Activated T-helper 17 cell treated with anti-CD3 and anti-CD28 coated beads, Interleukin-2, amount 50 U/mL, for 72 hours (primary cell): ENCODE measurements at regions not wholly inside any gene's neighbourhood (a gene's known extent, or its start where the extent isn't known, plus 50 kb on each side); places are given as distances from the start of the nearest gene placed in this dataset.
A peak's percentile ranks its signal among the peaks of the same experiment; 100 is the strongest.

ENCODE experiments used
- ATAC-seq: fragments of 150-1000 bp; cut with Tn5 transposase; replicated peaks from 2 replicates; pipeline ENCODE4 v1.10.0; 2021; ENCODE audit warnings: mild to moderate bottlenecking, moderate library complexity
- H3K27ac Mint-ChIP-seq: one replicate; pipeline ENCODE4 v1.8.0; 2022; ENCODE audit warnings: mixed read lengths
- H3K27me3 Mint-ChIP-seq: one replicate; pipeline ENCODE4 v1.8.0; 2022; ENCODE audit warnings: mixed read lengths
- H3K36me3 Mint-ChIP-seq: one replicate; pipeline ENCODE4 v1.8.0; 2022; ENCODE audit warnings: low read depth, mild to moderate bottlenecking, mixed read lengths
- H3K4me1 Mint-ChIP-seq: one replicate; pipeline ENCODE4 v1.8.0; 2022; ENCODE audit warnings: mixed read lengths
- H3K4me3 Mint-ChIP-seq: one replicate; pipeline ENCODE4 v1.8.0; 2022; ENCODE audit warnings: mild to moderate bottlenecking, mixed read lengths
- H3K9me3 Mint-ChIP-seq: one replicate; pipeline ENCODE4 v1.8.0; 2022; ENCODE audit warnings: mixed read lengths

DNA sequence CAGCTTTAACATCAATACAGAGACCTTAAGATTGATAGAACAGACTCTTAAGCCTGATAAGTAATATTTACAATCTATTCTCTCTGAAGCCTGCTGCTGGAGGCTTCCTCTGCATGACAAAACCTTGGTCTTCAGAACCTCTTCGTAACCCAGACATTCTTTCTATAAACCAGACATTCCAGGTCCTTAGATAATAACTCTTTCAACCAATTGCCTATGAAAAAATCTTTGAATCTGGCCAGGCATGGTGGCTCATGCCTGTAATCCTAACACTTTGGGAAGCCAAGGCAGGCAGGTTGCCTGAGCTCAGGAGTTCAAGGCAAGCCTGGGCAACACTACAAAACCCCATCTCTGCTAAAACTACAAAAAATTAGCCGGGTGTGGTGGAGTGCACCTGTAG lies 327.8 kb downstream of the ENC1 start:
- Mint-ChIP-seq H3K4me1 (no peaks in the 10 kb centered on the region), H3K4me3 (no peak overlapping the region), H3K27ac (no peak overlapping the region), H3K36me3 (no peaks in the 10 kb centered on the region), H3K27me3 (peaks cover 17% of the 10 kb centered on the region), H3K9me3 (no peaks in the 10 kb centered on the region)
- no peak for ATAC-seq

DNA sequence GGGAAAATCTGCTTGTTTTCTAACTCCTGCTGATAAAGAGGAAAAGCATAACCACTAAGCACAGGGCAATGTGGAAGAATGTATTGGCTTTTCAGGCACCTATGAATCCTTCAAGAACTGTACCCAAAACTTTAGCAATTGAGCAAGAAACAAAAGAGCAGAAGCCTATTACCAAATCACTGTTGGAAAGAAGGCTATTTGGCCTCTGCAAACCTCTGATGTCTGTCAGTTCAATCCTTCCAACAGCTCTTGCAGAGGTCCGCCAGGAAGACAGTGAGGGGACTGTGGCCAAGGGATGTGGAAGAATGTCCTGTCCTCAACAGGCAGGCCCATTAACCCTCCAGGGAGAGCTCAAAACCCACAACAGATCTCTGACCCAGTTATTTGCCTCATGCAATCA lies 328.6 kb downstream of the ENC1 start:
- peaks cover 17% of the 10 kb centered on the region for H3K27me3 Mint-ChIP-seq
- no peaks in the 10 kb centered on the region for H3K36me3 Mint-ChIP-seq
- no peaks in the 10 kb centered on the region for H3K4me1 Mint-ChIP-seq
- H3K4me3 Mint-ChIP-seq = no peak overlapping the region
- no peak for ATAC-seq
- H3K27ac Mint-ChIP-seq = no peak overlapping the region
- no peaks in the 10 kb centered on the region for H3K9me3 Mint-ChIP-seq

DNA sequence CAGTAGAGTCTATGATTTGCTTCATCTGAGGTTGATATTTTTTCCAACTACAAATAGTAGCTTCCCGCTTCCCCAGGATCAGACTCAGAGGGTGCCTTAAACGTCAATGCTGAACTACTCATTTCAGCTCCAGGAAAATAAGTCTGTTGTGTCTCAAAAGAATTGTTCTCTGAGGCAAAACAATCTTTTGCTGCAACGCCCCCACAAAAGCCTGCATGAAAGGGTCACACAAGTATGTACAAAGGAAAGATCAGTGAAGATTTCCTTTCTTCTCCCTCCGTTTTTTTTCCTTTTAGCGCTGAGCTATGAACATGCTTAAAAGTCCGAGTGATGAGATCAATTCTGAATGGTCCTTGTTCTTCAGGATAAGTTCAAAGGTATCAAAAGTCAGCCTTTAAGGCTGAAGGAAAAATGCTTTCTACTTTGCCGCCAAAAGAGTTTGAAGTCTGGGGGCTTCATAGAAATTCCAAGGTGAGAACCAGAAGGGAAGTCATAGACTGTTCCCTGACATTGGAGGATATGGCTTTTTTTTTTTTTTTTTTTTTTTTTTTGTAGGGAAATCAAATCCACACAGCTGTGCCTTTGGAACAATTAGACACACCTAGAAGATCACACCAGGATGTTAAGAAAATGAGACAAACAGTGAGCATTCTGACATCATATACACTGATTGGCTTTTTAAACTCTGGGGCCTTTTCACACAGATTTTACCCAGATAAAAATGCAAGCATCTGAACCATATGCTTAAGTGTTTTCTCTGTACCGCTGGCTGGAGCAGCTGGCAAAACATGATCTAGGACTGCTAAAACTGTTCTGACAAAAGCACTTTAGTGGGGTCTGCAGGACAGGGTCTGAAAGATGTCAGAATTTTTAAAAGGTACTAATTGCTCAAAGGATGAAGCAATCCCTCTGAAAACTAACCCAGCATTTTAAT lies 329.3 kb downstream of the ENC1 start:
- Mint-ChIP-seq H3K36me3 (no peaks in the 10 kb centered on the region), H3K9me3 (no peaks in the 10 kb centered on the region), H3K4me1 (no peaks in the 10 kb centered on the region), H3K4me3 (no peak overlapping the region), H3K27ac (no peak overlapping the region), H3K27me3 (peaks cover 17% of the 10 kb centered on the region)
- ATAC-seq = no peak

DNA sequence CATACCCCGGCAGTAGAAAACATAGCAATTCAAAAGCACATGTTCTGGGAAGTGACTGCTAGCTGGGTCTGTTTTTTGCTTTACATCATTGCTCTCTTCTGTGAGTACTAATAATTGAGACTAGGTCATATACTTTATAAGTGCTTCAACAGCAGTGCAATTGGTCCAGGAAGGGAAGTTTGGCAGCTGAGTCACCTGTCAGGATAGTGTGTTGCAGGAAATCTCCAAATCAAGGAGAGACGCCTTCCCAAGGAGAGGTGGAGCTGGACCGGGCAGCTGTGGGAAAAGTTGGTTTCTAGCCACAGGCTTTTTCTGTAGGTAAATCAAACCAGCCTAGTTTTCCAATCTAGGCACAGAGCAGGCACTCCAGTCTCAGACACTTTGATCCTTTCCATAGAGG lies 330.1 kb downstream of the ENC1 start:
- no peak for ATAC-seq
- H3K4me1 Mint-ChIP-seq = no peaks in the 10 kb centered on the region
- no peak overlapping the region for H3K27ac Mint-ChIP-seq
- no peaks in the 10 kb centered on the region for H3K36me3 Mint-ChIP-seq
- no peak overlapping the region for H3K4me3 Mint-ChIP-seq
- no peaks in the 10 kb centered on the region for H3K9me3 Mint-ChIP-seq
- peaks cover 17% of the 10 kb centered on the region for H3K27me3 Mint-ChIP-seq

DNA sequence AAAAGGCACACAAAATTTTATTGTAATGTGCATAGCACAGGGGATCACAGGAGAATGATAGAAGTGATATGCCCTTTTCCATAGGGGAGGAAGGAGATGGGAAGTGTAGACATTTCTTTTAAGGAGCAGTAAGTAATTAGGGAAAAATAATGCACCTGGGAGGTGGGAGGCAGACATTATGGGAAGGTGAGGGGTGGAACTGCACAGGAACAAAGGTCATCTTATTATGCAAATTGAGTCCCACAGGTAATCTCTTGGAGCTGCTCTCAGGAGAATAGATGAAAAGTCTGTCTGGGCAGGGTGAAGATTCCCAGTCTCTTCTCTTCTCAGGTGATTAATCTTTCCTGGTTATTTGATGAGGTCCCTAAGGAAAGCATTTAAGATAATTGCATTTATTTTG lies 331.5 kb downstream of the ENC1 start:
- Mint-ChIP-seq H3K4me3 (no peak overlapping the region), H3K36me3 (no peaks in the 10 kb centered on the region), H3K27ac (no peak overlapping the region), H3K4me1 (no peaks in the 10 kb centered on the region), H3K27me3 (peaks cover 17% of the 10 kb centered on the region), H3K9me3 (no peaks in the 10 kb centered on the region)
- ATAC-seq = no peak

DNA sequence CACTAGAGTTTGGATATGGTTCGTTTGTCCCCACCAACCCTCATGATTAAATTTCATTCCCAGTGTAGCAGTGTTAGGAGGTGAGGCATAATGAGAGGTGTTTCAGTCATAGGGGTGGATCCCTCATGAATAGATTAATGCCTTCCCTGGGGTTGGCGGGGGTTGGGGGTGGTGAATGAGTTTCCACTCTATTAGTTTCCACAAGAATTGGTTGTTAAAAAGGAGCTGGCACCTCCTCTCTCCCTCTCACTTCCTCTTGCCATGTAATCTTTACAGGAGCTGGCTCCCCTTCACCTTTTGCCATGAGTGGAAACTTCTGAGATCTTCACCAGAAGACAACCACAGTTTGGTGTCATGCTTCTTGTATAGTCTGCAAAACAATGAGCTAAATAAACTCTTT lies 333.7 kb downstream of the ENC1 start:
- H3K9me3 Mint-ChIP-seq = no peaks in the 10 kb centered on the region
- H3K27ac Mint-ChIP-seq = no peak overlapping the region
- H3K36me3 Mint-ChIP-seq = no peaks in the 10 kb centered on the region
- no peak for ATAC-seq
- H3K4me3 Mint-ChIP-seq = no peak overlapping the region
- no peaks in the 10 kb centered on the region for H3K4me1 Mint-ChIP-seq
- H3K27me3 Mint-ChIP-seq = peaks cover 7% of the 10 kb centered on the region

DNA sequence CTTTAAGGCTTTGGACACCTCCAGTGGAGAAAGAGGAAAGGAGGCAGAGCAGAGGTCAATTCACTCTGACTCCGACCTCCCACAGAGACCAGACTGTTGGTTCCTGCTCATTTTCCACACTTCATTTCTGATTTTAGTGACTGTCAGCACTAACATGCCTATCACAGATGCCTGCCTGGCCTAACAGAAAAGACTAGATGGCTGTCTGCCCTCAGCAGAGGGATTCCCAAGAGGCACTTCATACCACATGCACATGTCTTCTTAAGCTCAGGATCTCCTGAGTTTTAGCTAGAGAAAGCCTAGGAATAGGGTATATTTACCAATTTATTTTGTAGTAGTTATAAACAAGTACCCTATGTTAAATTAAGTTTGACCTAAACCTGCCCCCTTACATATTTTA lies 336.0 kb downstream of the ENC1 start:
- Mint-ChIP-seq H3K9me3 (no peaks in the 10 kb centered on the region), H3K36me3 (no peaks in the 10 kb centered on the region), H3K4me1 (no peaks in the 10 kb centered on the region), H3K27ac (no peak overlapping the region), H3K27me3 (peaks cover 2% of the 10 kb centered on the region), H3K4me3 (no peak overlapping the region)
- no peak for ATAC-seq

DNA sequence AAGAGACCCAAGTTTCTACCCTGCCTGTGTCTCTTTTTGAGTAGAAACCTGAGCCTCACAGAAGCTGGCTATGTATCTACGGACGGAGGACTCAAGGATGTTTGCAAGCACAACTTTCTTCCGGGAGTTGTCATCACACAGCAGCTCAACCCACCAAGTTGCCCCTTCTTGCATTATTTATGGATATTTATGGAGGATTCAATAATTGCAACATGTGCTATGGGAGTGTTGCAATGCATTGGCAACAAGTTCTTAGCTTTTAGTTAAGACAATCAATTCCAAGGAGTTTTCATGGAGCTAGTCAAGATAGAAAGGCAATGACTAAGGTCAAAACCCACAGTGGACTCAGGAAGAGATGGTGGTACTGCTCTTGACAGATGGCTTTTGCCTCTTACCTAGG lies 336.9 kb downstream of the ENC1 start:
- Mint-ChIP-seq H3K27ac (no peak overlapping the region), H3K4me3 (no peak overlapping the region), H3K9me3 (no peaks in the 10 kb centered on the region), H3K27me3 (no peaks in the 10 kb centered on the region), H3K4me1 (no peaks in the 10 kb centered on the region), H3K36me3 (no peaks in the 10 kb centered on the region)
- ATAC-seq = no peak

DNA sequence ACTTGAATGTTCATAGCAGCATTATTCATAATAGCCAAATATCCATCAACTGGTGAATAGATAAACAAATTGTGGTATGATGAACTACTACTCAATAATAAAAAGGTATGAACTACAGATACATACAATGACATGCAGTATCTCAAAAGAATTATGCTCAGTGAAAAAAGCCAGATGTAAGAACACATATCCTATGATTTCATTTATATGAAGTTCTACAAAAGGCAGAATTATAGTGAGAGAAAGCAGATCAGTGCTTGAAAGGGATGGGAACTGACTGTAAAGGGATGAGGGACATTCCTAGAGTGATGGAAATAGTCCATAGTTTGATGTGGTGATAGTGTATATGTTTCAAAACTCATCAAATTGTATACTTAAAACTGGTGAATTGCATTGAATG lies 339.0 kb downstream of the ENC1 start:
- Mint-ChIP-seq H3K9me3 (no peaks in the 10 kb centered on the region), H3K27me3 (peaks cover 3% of the 10 kb centered on the region)
- ATAC-seq = no peak

DNA sequence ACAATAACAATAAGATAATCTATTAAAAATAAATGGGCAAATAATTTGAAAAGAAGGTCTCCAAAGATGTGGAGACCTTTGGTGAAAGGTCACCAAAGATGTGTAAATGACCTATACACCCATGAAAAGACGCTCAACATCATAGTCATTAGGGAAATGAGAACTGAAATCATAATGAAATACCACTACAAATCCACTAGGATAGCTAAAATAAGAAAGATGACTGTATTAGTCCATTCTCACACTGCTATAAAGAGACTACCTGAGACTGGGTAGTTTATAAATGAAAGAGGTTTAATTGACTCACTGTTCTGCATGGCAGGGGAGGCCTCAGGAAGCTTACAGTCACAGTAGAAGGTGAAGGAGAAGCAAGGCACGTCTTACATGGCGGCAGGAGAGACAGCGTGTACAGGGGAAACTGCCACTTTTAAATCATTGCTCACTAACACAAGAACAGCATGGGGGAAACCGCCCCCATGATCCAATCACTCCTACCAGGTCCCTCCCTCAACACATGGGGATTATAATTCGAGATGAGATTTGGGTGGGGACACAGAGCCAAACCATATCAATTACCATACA lies 339.6 kb downstream of the ENC1 start:
- no peak overlapping the region for H3K4me3 Mint-ChIP-seq
- no peak for ATAC-seq
- no peaks in the 10 kb centered on the region for H3K4me1 Mint-ChIP-seq
- H3K27ac Mint-ChIP-seq = no peak overlapping the region
- peaks cover 3% of the 10 kb centered on the region for H3K27me3 Mint-ChIP-seq
- H3K9me3 Mint-ChIP-seq = no peaks in the 10 kb centered on the region
- no peaks in the 10 kb centered on the region for H3K36me3 Mint-ChIP-seq

More for the DNA sequence above, 339.0 kb downstream of the ENC1 start:
- Mint-ChIP-seq H3K4me3 (no peak overlapping the region), H3K27ac (no peak overlapping the region), H3K36me3 (no peaks in the 10 kb centered on the region), H3K4me1 (no peaks in the 10 kb centered on the region)

DNA sequence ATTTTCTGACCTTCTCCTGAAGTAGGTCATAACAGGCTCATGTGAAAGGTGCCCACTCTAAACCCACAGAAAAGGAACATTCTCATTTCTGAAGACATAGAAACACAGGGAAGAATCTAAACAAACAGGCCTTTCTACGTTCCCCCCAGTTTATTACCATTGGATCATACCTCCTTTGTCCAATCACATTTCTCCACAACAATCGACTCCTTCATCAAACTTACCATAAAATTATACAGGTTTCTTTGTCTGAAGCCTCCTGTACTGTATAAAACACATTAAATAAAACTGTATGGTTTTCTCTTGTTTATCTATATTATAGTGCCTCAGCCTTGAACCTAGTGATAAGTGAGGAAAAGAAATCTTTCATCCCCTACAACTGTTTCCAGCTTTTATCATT lies 340.7 kb downstream of the ENC1 start:
- Mint-ChIP-seq H3K27ac (no peak overlapping the region), H3K9me3 (no peaks in the 10 kb centered on the region), H3K4me3 (no peak overlapping the region), H3K36me3 (no peaks in the 10 kb centered on the region), H3K4me1 (no peaks in the 10 kb centered on the region), H3K27me3 (peaks cover 3% of the 10 kb centered on the region)
- ATAC-seq = no peak

DNA sequence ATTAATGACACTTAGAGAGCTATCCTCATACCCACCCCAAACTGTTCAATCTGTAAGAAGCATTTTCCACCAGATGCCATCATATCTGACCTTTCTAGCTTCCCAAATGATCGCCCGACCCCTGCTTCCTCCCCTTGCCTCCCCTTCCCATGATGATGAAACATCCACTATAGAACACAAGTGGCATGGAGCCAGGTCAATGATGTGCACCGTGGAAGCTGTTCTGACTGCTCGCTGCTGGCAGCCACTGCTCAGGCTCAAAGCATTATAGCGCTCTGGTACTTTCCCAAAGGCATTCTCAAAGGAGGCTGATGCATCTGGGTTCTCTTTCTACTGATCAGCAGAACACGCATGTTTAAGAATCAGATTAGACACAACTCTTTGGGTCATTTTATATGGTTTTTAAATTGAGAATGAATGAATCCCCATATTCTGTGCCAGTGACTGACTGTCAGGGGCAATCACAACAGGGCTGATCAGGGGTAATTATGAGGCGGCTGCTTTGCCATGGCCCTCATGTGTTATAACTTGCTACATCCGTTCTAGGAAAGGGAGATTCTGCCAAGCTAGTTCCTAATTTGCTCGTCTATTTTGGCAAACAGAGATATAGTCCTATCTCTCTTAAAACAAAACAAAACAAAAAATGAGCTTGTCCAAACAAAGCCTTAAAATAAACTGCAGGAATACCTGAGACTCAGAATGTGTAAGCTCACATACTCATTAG lies 343.7 kb downstream of the ENC1 start:
- Mint-ChIP-seq H3K27ac (no peak overlapping the region), H3K27me3 (peaks cover 6% of the 10 kb centered on the region), H3K4me3 (no peak overlapping the region), H3K4me1 (no peaks in the 10 kb centered on the region), H3K9me3 (no peaks in the 10 kb centered on the region), H3K36me3 (no peaks in the 10 kb centered on the region)
- no peak for ATAC-seq

DNA sequence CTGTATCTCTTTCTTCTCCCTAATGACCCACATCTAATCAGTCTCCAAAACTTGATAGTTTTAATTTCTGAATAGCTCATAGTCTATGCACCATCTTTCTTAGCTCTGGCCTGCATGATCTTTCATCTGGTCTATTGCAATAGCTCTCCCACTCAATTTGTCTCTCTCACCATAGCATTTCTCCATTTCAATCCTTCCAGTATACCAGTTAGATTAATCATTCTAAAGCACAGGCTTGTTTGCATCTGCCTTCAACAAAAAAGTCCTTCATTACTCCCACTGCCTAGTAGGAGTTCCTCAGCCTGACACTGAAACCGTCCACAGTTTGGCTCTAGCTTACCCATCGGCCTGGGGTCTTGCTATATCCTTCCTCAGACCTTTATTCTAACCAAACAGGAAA lies 344.9 kb downstream of the ENC1 start:
- H3K36me3 Mint-ChIP-seq = no peaks in the 10 kb centered on the region
- H3K4me1 Mint-ChIP-seq = no peaks in the 10 kb centered on the region
- no peak overlapping the region for H3K4me3 Mint-ChIP-seq
- no peak for ATAC-seq
- peaks cover 6% of the 10 kb centered on the region for H3K27me3 Mint-ChIP-seq
- no peaks in the 10 kb centered on the region for H3K9me3 Mint-ChIP-seq
- no peak overlapping the region for H3K27ac Mint-ChIP-seq

DNA sequence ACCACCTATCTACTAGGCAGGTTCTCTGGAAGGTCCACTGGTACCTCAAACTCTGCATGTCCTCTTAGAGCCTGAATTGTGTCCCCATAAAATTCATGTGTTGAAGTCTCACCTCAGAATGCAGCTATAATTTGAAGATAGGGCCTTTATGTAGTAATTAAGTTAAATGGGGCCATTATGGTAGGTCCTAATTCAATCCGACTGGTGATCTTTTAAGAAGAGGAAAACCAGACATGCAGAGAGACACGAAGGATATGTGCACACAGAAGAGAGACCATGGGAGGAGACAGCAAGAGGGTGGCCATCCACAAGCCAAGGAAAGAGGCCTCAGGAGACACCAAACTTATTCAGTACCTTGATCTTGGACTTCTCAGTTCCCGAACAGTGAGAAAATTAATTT lies 345.4 kb downstream of the ENC1 start:
- H3K4me1 Mint-ChIP-seq = no peaks in the 10 kb centered on the region
- no peak for ATAC-seq
- no peaks in the 10 kb centered on the region for H3K9me3 Mint-ChIP-seq
- H3K4me3 Mint-ChIP-seq = no peak overlapping the region
- H3K36me3 Mint-ChIP-seq = no peaks in the 10 kb centered on the region
- H3K27ac Mint-ChIP-seq = no peak overlapping the region
- peaks cover 11% of the 10 kb centered on the region for H3K27me3 Mint-ChIP-seq

DNA sequence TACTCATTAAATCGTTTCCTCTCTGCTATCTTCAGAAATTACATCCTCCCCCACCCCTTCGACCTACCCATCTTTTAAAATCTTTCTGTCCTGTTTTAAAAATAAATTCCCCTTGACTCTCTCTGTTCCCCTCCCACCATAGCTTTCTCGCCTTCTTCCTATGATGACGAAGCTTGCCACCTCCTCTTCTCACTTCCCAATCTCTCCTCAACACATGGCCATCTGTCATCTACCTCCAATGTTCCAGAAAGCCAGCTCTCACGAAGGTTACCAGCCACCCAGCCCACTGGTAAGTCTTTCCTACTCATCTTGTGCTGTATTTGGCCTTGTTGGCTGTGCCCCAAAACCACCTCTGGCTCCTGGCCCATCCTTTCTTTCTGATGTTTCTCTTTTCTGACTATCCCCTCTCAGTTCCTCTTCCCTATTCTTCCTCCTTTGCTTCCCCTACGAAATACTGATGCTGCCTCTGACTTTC lies 346.3 kb downstream of the ENC1 start:
- Mint-ChIP-seq H3K27me3 (peaks cover 19% of the 10 kb centered on the region), H3K4me1 (no peaks in the 10 kb centered on the region), H3K9me3 (no peaks in the 10 kb centered on the region), H3K36me3 (no peaks in the 10 kb centered on the region), H3K27ac (no peak overlapping the region), H3K4me3 (no peak overlapping the region)
- ATAC-seq = peak; percentile 56
